Embryonic facial prominence (tissue), 1 donor: ENCODE measurements at regions not wholly inside any gene's neighbourhood (a gene's known extent, or its start where the extent isn't known, plus 50 kb on each side); places are given as distances from the start of the nearest gene placed in this dataset.

Experiments used
- DNase-seq: peaks from one replicate; pipeline ENCODE4 v3.0.0-alpha.2; 2016; ENCODE audit errors: extremely low spot score

DNA sequence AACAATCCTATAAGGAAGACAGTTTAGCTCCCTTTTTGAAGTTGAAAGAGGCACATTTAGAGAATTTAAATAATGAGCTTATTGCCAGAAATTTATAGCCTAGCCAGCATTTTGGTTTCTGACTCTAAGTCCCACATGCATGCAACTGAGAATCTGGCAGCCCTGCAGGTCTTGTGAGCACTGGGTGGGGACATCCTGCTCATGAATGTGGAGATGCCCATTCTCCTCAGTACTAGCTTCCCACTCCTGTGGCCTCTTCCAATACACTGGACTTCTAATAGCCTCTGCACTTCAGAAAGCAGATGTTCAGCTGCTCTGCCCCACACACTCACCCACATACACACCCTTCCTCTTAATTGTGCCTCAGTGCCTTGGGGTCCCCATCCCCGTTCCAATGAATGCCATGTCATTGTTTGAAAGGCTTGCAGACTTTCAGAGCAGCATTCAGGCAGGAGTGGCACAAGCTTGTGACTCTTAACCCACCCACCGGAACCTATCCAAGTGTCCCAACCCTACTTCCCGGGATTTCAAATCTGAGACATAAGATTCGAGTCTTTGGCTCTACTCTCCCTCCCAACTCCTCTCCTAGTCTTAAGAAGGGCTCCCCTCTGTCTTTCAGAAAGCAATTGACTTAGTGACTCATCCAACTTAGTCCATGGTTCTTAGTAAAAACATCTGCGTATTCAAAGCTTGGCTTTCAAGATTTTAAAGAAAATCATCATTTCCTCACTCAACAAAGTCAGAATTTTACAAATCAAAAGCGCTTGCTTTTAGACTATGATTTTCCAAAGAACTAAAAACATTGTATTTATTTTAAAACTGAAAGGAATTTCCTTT lies 80.0 kb upstream of the FREM2 start:
- no peak for DNase-seq

- no peak for DNase-seq
These were observed 68.9 kb upstream of the FREM2 start for GRCh38 chr13:38617936-38618335.

GRCh38 chr13:38618336-38618735 lies 68.5 kb upstream of the FREM2 start:
- no peak for DNase-seq

- DNase-seq: no peak
These were observed 68.0 kb upstream of the FREM2 start for GRCh38 chr13:38618881-38619280.

GRCh38 chr13:38620876-38621275 lies 66.0 kb upstream of the FREM2 start:
- DNase-seq: no peak

DNA sequence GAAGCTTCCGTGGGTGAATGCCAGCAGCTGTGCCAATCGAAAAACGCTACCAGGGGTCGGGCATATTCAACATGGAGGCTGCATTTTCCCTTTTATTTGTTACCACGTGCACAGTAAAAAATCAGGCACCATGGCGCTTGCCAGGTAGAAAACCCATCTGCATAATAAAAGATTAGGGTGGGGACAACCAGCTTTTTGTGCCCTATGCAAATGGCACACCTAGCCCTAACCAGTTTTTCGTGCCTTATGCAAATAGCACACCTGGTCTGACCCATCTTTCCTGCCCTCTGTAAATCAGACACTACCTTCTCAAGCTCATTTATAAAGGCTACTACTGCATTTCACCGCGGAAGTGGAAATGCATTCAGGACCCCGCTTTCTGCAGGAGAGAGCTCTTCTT lies 62.1 kb upstream of the FREM2 start:
- no peak for DNase-seq

DNA sequence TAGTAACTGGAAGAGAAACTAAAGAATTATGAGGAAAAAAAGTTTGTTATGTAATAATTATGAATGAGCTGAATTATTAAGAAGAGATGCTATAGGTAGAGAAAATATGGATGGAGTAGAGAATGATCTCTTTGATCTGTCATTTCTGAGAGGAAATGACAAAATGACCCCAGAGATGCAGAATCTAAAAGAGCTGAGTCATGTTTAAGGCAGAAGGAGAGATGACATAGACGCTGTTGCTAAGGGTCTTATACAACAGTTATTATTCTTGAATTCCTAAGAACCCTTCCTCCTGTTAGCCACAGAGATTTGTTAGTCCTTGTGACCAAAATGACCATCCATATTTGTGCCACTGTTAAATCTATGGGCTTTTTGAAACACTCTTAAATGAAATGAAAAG lies 58.3 kb upstream of the FREM2 start:
- no peak for DNase-seq

GRCh38 chr13:38630780-38631179 lies 56.1 kb upstream of the FREM2 start:
- DNase-seq: peak; percentile 10

DNA sequence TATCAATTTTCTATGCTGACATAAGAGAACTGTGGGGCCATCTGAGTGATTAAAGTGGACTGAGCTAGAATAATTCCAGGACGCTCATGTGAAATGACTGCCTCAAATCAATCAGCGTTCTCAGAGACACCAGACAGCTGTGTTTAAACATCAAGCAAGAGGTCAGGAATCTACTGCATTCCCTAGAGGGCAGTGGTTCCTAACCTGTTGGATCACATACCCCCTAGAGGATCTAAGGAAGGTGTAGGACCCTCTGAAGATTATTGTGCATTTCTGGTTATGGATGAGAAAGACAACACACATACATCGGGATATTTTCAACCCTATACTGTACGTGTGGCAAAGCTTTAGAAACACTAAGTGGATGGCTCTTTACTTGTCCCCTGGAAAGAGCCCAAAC lies 51.8 kb upstream of the FREM2 start:
- DNase-seq: no peak

- DNase-seq: no peak
These were observed 50.8 kb upstream of the FREM2 start for GRCh38 chr13:38636073-38636472.

GRCh38 chr13:38636761-38637160 lies 50.1 kb upstream of the FREM2 start:
- DNase-seq: no peak
